ENCODE measurements at regions not wholly inside any gene's neighbourhood (a gene's known extent, or its start where the extent isn't known, plus 50 kb on each side); places are given as distances from the start of the nearest gene placed in this dataset.

GRCh38 chr6:27684264-27685211 is 211.6 kb upstream of the ZNF184 start:
- Histone ChIP-seq H3K4me1 (ENCODE audit: insufficient read depth, low read length) (peaks cover 3% of the 10 kb centered on the region), H3K27ac (ENCODE audit: low read depth, low read length) (no peak overlapping the region), H3K36me3 (ENCODE audit: insufficient read depth, low read length) (no peaks in the 10 kb centered on the region), H3K4me3 (ENCODE audit: low read length) (no peak overlapping the region), H3K27me3 (ENCODE audit: insufficient read depth, low read length, poor library complexity, severe bottlenecking) (peaks cover 24% of the 10 kb centered on the region), H3K9me3 (ENCODE audit: low read length) (no peaks in the 10 kb centered on the region)
- peaks cover 32 to 50% of the 10 kb centered on the region in 2 donors for H3K27me3 Mint-ChIP-seq
- H3K9me3 Mint-ChIP-seq = peaks cover 4 to 29% (median 21%) of the 10 kb centered on the region in 5 donors
- peaks cover 0 to 8% (median 0%) of the 10 kb centered on the region in 3 donors for H3K36me3 Mint-ChIP-seq
- H3K4me3 Mint-ChIP-seq = peak overlapping the region in 4 of 7 donors; percentile 5 to 82 (median 60)
- peak overlapping the region in 4 of 8 donors; percentile 40 to 97 (median 62) for H3K27ac Mint-ChIP-seq
- DNase-seq = peak; percentile 35 to 70 (median 47)
- ChIA-PET POLR2A (no interaction called here), CTCF (interaction anchor here (1.8 kb wide), 1 partner anchor 11 kb away, joined by 4 read pairs; no protein-coding TSS in a partner anchor)
- H3K4me1 Mint-ChIP-seq = peaks cover 32 to 37% (median 36%) of the 10 kb centered on the region in 3 donors

GRCh38 chr6:27679964-27680694 is 207.2 kb upstream of the ZNF184 start:
- H3K9me3 Mint-ChIP-seq = peaks cover 4 to 33% (median 26%) of the 10 kb centered on the region in 5 donors
- H3K36me3 Mint-ChIP-seq = peaks cover 0 to 4% (median 0%) of the 10 kb centered on the region in 3 donors
- no peak overlapping the region for H3K27ac ChIP-seq (ENCODE audit: low read depth, low read length)
- H3K4me3 ChIP-seq (ENCODE audit: low read length) = no peak overlapping the region
- H3K9me3 ChIP-seq (ENCODE audit: low read length) = no peaks in the 10 kb centered on the region
- no peak for DNase-seq
- H3K4me1 Mint-ChIP-seq = peaks cover 11 to 12% (median 12%) of the 10 kb centered on the region in 3 donors
- ChIA-PET POLR2A (no interaction called here), CTCF (interaction anchor here (1.6 kb wide), 1 partner anchor 367 kb away, joined by 3 read pairs; no protein-coding TSS in a partner anchor)
- no peaks in the 10 kb centered on the region for H3K4me1 ChIP-seq (ENCODE audit: insufficient read depth, low read length)
- peak overlapping the region in 5 of 7 donors; percentile 13 to 64 (median 24) for H3K4me3 Mint-ChIP-seq
- peak overlapping the region in 4 of 8 donors; percentile 44 to 73 (median 56) for H3K27ac Mint-ChIP-seq
- no peaks in the 10 kb centered on the region for H3K36me3 ChIP-seq (ENCODE audit: insufficient read depth, low read length)
- peaks cover 44% of the 10 kb centered on the region for H3K27me3 ChIP-seq (ENCODE audit: insufficient read depth, low read length, poor library complexity, severe bottlenecking)
- peaks cover 74 to 76% of the 10 kb centered on the region in 2 donors for H3K27me3 Mint-ChIP-seq

- H3K27ac Mint-ChIP-seq = peak overlapping the region in 5 of 8 donors; percentile 40 to 74 (median 64)
- peaks cover 4 to 33% (median 26%) of the 10 kb centered on the region in 5 donors for H3K9me3 Mint-ChIP-seq
- CTCF ChIA-PET = interaction anchor here (1.6 kb wide), 1 partner anchor 366 kb away, joined by 3 read pairs; no protein-coding TSS in a partner anchor
These were observed 206.5 kb upstream of the ZNF184 start for GRCh38 chr6:27679308-27679963.

GRCh38 chr6:27678469-27678868 is 205.6 kb upstream of the ZNF184 start:
- peak overlapping the region in 1 of 7 donors; percentile 25 for H3K4me3 Mint-ChIP-seq
- peaks cover 0 to 5% (median 0%) of the 10 kb centered on the region in 3 donors for H3K36me3 Mint-ChIP-seq
- POLR2A ChIA-PET = no interaction called here
- peaks cover 4 to 35% (median 28%) of the 10 kb centered on the region in 5 donors for H3K9me3 Mint-ChIP-seq
- H3K27me3 Mint-ChIP-seq = peaks cover 83 to 84% of the 10 kb centered on the region in 2 donors
- peaks cover 45% of the 10 kb centered on the region for H3K27me3 ChIP-seq (ENCODE audit: insufficient read depth, low read length, poor library complexity, severe bottlenecking)
- H3K27ac Mint-ChIP-seq = peak overlapping the region in 2 of 8 donors; percentile 61 to 64
- DNase-seq = no peak
- H3K9me3 ChIP-seq (ENCODE audit: low read length) = no peaks in the 10 kb centered on the region
- CTCF ChIA-PET = interaction anchor here (1.6 kb wide), 1 partner anchor 365 kb away, joined by 3 read pairs; no protein-coding TSS in a partner anchor
- no peak overlapping the region for H3K4me3 ChIP-seq (ENCODE audit: low read length)
- no peaks in the 10 kb centered on the region for H3K36me3 ChIP-seq (ENCODE audit: insufficient read depth, low read length)
- H3K27ac ChIP-seq (ENCODE audit: low read depth, low read length) = peak overlapping the region; percentile 21
- H3K4me1 Mint-ChIP-seq = peaks cover 10 to 14% (median 11%) of the 10 kb centered on the region in 3 donors
- no peaks in the 10 kb centered on the region for H3K4me1 ChIP-seq (ENCODE audit: insufficient read depth, low read length)

More at GRCh38 chr6:27679308-27679963, 206.5 kb upstream of the ZNF184 start:
- H3K27me3 ChIP-seq (ENCODE audit: insufficient read depth, low read length, poor library complexity, severe bottlenecking) = peaks cover 44% of the 10 kb centered on the region
- H3K4me3 ChIP-seq (ENCODE audit: low read length) = no peak overlapping the region
- Mint-ChIP-seq H3K36me3 (peaks cover 0 to 4% (median 0%) of the 10 kb centered on the region in 3 donors), H3K4me1 (peaks cover 11 to 12% (median 12%) of the 10 kb centered on the region in 3 donors), H3K4me3 (peak overlapping the region; percentile 5 to 64 (median 25)), H3K27me3 (peaks cover 75% of the 10 kb centered on the region in 2 donors)
- H3K9me3 ChIP-seq (ENCODE audit: low read length) = no peaks in the 10 kb centered on the region
- H3K4me1 ChIP-seq (ENCODE audit: insufficient read depth, low read length) = no peaks in the 10 kb centered on the region
- POLR2A ChIA-PET = no interaction called here
- no peak for DNase-seq
- no peak overlapping the region for H3K27ac ChIP-seq (ENCODE audit: low read depth, low read length)
- no peaks in the 10 kb centered on the region for H3K36me3 ChIP-seq (ENCODE audit: insufficient read depth, low read length)

GRCh38 chr6:27674882-27675281 is 202.0 kb upstream of the ZNF184 start:
- Histone ChIP-seq H3K9me3 (ENCODE audit: low read length) (no peaks in the 10 kb centered on the region), H3K27ac (ENCODE audit: low read depth, low read length) (no peak overlapping the region), H3K27me3 (ENCODE audit: insufficient read depth, low read length, poor library complexity, severe bottlenecking) (peaks cover 59% of the 10 kb centered on the region), H3K4me3 (ENCODE audit: low read length) (no peak overlapping the region), H3K4me1 (ENCODE audit: insufficient read depth, low read length) (peaks cover 5% of the 10 kb centered on the region), H3K36me3 (ENCODE audit: insufficient read depth, low read length) (no peaks in the 10 kb centered on the region)
- H3K36me3 Mint-ChIP-seq = peaks cover 0 to 8% (median 0%) of the 10 kb centered on the region in 3 donors
- no peak overlapping the region for H3K4me3 Mint-ChIP-seq
- no peak overlapping the region for H3K27ac Mint-ChIP-seq
- POLR2A ChIA-PET = interaction anchor here (0.6 kb wide), 1 partner anchor 33 kb away, joined by 3 read pairs; no protein-coding TSS in a partner anchor
- no peak for DNase-seq
- CTCF ChIA-PET = no interaction called here
- H3K9me3 Mint-ChIP-seq = peaks cover 11 to 42% (median 38%) of the 10 kb centered on the region in 5 donors
- peaks cover 14 to 33% (median 21%) of the 10 kb centered on the region in 3 donors for H3K4me1 Mint-ChIP-seq
- peaks cover 87% of the 10 kb centered on the region in 2 donors for H3K27me3 Mint-ChIP-seq

- no peak overlapping the region for H3K4me3 ChIP-seq (ENCODE audit: low read length)
- H3K36me3 Mint-ChIP-seq = peaks cover 0 to 8% (median 3%) of the 10 kb centered on the region in 3 donors
- CTCF ChIA-PET = no interaction called here
These were observed 199.4 kb upstream of the ZNF184 start for GRCh38 chr6:27672113-27672799.

More at GRCh38 chr6:27672113-27672799, 199.4 kb upstream of the ZNF184 start:
- Histone ChIP-seq H3K27me3 (ENCODE audit: insufficient read depth, low read length, poor library complexity, severe bottlenecking) (peaks cover 62% of the 10 kb centered on the region), H3K4me1 (ENCODE audit: insufficient read depth, low read length) (peaks cover 5% of the 10 kb centered on the region), H3K36me3 (ENCODE audit: insufficient read depth, low read length) (no peaks in the 10 kb centered on the region), H3K27ac (ENCODE audit: low read depth, low read length) (peak overlapping the region; percentile 59), H3K9me3 (ENCODE audit: low read length) (no peaks in the 10 kb centered on the region)
- Mint-ChIP-seq H3K4me3 (peak overlapping the region; percentile 2 to 76 (median 40)), H3K9me3 (peaks cover 24 to 53% (median 47%) of the 10 kb centered on the region in 5 donors), H3K27me3 (peaks cover 87 to 89% of the 10 kb centered on the region in 2 donors), H3K4me1 (peaks cover 24 to 53% (median 29%) of the 10 kb centered on the region in 3 donors), H3K27ac (peak overlapping the region in 3 of 8 donors; percentile 16 to 78 (median 53))
- no peak for DNase-seq
- POLR2A ChIA-PET = no interaction called here
